ENCODE measurements at regions not wholly inside any gene's neighbourhood (a gene's known extent, or its start where the extent isn't known, plus 50 kb on each side); places are given as distances from the start of the nearest gene placed in this dataset.

DNA sequence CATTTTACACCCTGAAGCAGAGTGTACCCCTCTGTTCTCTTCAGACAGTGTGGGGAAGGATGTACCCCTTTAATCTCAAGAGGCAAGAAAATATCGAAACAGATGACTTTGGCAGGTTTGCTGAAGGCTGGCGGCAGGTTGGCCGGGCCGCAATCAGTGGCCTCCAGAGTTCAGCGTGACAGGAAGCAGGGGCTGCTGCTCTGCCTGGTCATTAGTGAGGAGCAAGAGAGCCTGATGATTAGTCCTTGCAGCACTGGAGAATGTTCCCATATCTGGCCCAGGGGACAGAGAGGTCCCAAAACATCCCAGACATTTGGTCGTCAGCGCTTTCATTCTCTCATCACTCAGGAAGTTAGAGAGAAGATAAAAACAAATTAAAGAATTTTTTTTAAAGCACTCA, 352.8 kb downstream of the SPRY1 start:
- peak; percentile 74 for DNase-seq
- no peaks in the 10 kb centered on the region for H3K9me3 ChIP-seq
- 39 to 56% (median 46%) methylated on average over 7 of the region's 7 CpGs for WGBS, 5 donors
- H3K36me3 ChIP-seq: no peaks in the 10 kb centered on the region
- peaks cover 0 to 4% (median 0%) of the 10 kb centered on the region in 7 donors for H3K27me3 ChIP-seq (replicated peaks in 1 of 7)
- TF ChIP-seq, protein P1, sequence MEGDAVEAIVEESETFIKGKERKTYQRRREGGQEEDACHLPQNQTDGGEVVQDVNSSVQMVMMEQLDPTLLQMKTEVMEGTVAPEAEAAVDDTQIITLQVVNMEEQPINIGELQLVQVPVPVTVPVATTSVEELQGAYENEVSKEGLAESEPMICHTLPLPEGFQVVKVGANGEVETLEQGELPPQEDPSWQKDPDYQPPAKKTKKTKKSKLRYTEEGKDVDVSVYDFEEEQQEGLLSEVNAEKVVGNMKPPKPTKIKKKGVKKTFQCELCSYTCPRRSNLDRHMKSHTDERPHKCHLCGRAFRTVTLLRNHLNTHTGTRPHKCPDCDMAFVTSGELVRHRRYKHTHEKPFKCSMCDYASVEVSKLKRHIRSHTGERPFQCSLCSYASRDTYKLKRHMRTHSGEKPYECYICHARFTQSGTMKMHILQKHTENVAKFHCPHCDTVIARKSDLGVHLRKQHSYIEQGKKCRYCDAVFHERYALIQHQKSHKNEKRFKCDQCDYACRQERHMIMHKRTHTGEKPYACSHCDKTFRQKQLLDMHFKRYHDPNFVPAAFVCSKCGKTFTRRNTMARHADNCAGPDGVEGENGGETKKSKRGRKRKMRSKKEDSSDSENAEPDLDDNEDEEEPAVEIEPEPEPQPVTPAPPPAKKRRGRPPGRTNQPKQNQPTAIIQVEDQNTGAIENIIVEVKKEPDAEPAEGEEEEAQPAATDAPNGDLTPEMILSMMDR (IDR thresholded peaks at IDR 0.05 in 8 of 11, conservative IDR thresholded peaks at IDR 0.05 in 3 of 11): no peak
- TF ChIP-seq POLR2AphosphoS5 (IDR thresholded peaks at IDR 0.05): peak in 1 of 3 donors; percentile 46
- intact Hi-C loops (cut with DNase I; ENCODE audit: low total_unique reads): no loop called here
- H3K4me1 ChIP-seq: peaks cover 0 to 26% (median 4%) of the 10 kb centered on the region in 6 donors
- H3K4me3 ChIP-seq: no peak overlapping the region
- peak overlapping the region in 4 of 8 donors; percentile 5 to 50 (median 22) for H3K27ac ChIP-seq

DNA sequence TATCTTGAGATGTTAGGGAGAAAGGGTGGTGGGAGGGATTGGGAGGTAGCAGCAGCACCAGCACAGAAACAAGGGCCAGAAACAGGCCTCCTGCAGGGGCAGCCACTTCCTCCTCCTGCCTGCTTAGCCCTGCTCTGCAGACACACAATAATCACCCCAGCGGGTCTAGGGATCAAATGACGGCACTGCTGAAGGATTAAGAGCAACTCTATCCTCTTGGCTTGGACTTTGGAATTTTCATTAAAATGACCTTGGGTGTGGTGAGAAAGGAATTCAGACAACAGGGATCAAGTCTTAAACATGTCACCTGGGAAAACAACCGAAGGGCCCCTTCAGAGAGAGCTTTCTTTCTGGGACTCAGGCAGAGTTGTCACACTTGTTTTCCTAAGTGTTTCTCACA, 353.4 kb downstream of the SPRY1 start:
- H3K36me3 ChIP-seq: no peaks in the 10 kb centered on the region
- intact Hi-C loops (cut with DNase I; ENCODE audit: low total_unique reads): no loop called here
- H3K4me1 ChIP-seq: peaks cover 0 to 19% (median 3%) of the 10 kb centered on the region in 6 donors
- TF ChIP-seq POLR2A (IDR thresholded peaks at IDR 0.05): no peak
- TF ChIP-seq POLR2AphosphoS5 (IDR thresholded peaks at IDR 0.05): no peak
- TF ChIP-seq, protein P1 (IDR thresholded peaks at IDR 0.05 in 8 of 11, conservative IDR thresholded peaks at IDR 0.05 in 3 of 11): no peak
- no peak overlapping the region for H3K4me3 ChIP-seq
- 71 to 92% (median 82%) methylated on average over 3 of the region's 3 CpGs for WGBS, 5 donors
- peaks cover 0 to 4% (median 0%) of the 10 kb centered on the region in 7 donors for H3K27me3 ChIP-seq (replicated peaks in 1 of 7)
- no peaks in the 10 kb centered on the region for H3K9me3 ChIP-seq
- H3K27ac ChIP-seq: no peak overlapping the region
- no peak for DNase-seq

DNA sequence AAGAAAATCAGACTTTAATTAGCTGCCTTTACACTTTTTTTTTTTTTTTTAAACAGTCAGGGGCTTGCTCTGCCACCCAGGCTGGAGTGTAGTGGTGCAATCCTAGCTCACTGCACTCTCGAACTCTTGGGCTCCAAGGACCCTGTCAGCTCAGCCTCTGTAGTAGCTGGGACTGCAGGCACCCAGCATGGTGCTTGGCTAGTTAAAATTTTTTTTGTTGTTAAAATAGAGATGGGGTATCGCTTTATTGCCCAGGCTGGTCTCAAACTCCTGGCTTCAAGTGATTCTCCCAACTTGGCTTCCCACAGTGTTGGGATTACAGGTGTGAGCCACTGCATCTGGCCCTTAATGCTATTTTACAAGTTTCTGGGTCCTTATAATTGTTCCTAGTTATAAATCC, 359.1 kb downstream of the SPRY1 start:
- TF ChIP-seq, protein P1 (IDR thresholded peaks at IDR 0.05 in 8 of 11, conservative IDR thresholded peaks at IDR 0.05 in 3 of 11): no peak
- TF ChIP-seq POLR2A (IDR thresholded peaks at IDR 0.05) (no peak), POLR2AphosphoS5 (IDR thresholded peaks at IDR 0.05) (no peak)
- intact Hi-C loops (cut with DNase I; ENCODE audit: low total_unique reads): no loop called here
- H3K27me3 ChIP-seq (replicated peaks in 1 of 7): no peaks in the 10 kb centered on the region
- H3K9me3 ChIP-seq: no peaks in the 10 kb centered on the region
- H3K4me3 ChIP-seq: no peak overlapping the region
- H3K4me1 ChIP-seq: no peaks in the 10 kb centered on the region
- H3K36me3 ChIP-seq: no peaks in the 10 kb centered on the region
- no peak overlapping the region for H3K27ac ChIP-seq
- DNase-seq: no peak
- 58 to 93% (median 85%) methylated on average over 2 of the region's 2 CpGs for WGBS, 5 donors

DNA sequence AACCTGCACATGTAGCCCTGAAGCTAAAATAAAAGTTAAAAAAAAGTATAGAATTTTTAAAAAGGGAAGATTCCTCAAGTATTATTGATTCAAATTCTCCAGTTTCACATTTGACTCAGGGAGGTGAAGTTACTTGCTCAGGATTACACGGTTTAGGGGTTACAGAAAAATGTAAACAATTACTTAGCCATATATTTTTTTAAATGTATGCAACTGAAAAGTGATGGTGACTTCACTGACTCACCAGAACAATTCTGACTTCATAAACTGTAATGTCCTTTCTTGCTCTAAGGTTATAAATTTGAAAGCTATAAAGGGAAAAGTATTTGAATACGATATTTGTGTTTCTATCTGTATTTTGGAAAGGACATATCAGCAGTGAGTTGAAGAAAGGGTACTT, 371.2 kb downstream of the SPRY1 start:
- Histone ChIP-seq H3K9me3 (peaks cover 0 to 8% (median 0%) of the 10 kb centered on the region in 8 donors), H3K27me3 (replicated peaks in 1 of 7) (no peaks in the 10 kb centered on the region), H3K36me3 (no peaks in the 10 kb centered on the region), H3K4me3 (no peak overlapping the region), H3K4me1 (no peaks in the 10 kb centered on the region), H3K27ac (no peak overlapping the region)
- WGBS, 5 donors: 58 to 74% (median 66%) methylated on average over 2 of the region's 2 CpGs
- intact Hi-C loops (cut with DNase I; ENCODE audit: low total_unique reads): no loop called here
- DNase-seq: no peak
- TF ChIP-seq POLR2A (IDR thresholded peaks at IDR 0.05) (no peak), POLR2AphosphoS5 (IDR thresholded peaks at IDR 0.05) (no peak)
- TF ChIP-seq, protein P1 (IDR thresholded peaks at IDR 0.05 in 8 of 11, conservative IDR thresholded peaks at IDR 0.05 in 3 of 11): no peak
